ENCODE measurements at regions not wholly inside any gene's neighbourhood (a gene's known extent, or its start where the extent isn't known, plus 50 kb on each side); places are given as distances from the start of the nearest gene placed in this dataset.

DNA sequence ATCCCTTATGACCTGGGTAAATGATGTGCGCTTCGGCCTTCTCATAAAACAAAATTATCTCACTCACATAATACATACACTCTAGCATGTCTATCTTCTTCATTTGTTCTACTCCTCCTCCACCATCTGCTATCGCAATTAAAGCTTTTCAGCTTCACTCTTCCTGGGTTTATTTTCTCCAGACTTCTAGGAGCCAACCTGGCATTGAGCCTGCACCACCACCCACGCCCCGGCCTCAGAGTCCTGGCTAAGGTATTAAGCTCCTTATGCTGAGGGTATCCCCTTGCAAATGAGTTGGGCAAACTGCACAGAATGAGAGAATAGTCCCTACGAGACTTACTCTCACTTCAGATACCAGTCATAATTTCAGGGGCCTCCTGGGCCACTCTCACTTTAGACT is 236.1 kb upstream of the CDH12 start:
- TF ChIP-seq TAF1 (IDR thresholded peaks at IDR 0.05; ENCODE audit: borderline replicate concordance, insufficient read depth, low read length) (no peak), FOXP2 (optimal IDR thresholded peaks at IDR 0.05; ENCODE audit: borderline replicate concordance, extremely low read depth, extremely low read length, insufficient read depth) (no peak), SIN3A (IDR thresholded peaks at IDR 0.05; ENCODE audit: borderline replicate concordance, insufficient read depth, low read length) (no peak)

Measured in PFSK-1 (cell line).